ENCODE measurements at regions not wholly inside any gene's neighbourhood (a gene's known extent, or its start where the extent isn't known, plus 50 kb on each side); places are given as distances from the start of the nearest gene placed in this dataset.

GRCh38 chr10:2890093-2890492, 177.3 kb upstream of the PFKP start:
- TF ChIP-seq CTCF (IDR thresholded peaks at IDR 0.05), result no peak
- no peak for TF ChIP-seq EZH2phosphoT487 (IDR thresholded peaks at IDR 0.05)
